Activated naive CD8-positive, alpha-beta T cell (primary cell): ENCODE measurements at regions not wholly inside any gene's neighbourhood (a gene's known extent, or its start where the extent isn't known, plus 50 kb on each side); places are given as distances from the start of the nearest gene placed in this dataset.

Experiments used
- H3K27ac Mint-ChIP-seq: one replicate; pipeline ENCODE4 v1.8.0; 2021; ENCODE audit warnings: mixed read lengths
- H3K27me3 Mint-ChIP-seq: one replicate; pipeline ENCODE4 v1.8.0; 2021; ENCODE audit warnings: mixed read lengths
- H3K36me3 Mint-ChIP-seq: one replicate; pipeline ENCODE4 v1.8.0; 2021; ENCODE audit warnings: mixed read lengths
- H3K4me1 Mint-ChIP-seq: one replicate; pipeline ENCODE4 v1.8.0; 2021; ENCODE audit warnings: low read depth, mixed read lengths
- H3K4me3 Mint-ChIP-seq: one replicate; pipeline ENCODE4 v1.8.0; 2021; ENCODE audit warnings: mild to moderate bottlenecking, mixed read lengths
- H3K9me3 Mint-ChIP-seq: one replicate; pipeline ENCODE4 v1.8.0; 2021; ENCODE audit warnings: low read depth, mixed read lengths

- no peaks in the 10 kb centered on the region for H3K36me3 Mint-ChIP-seq
- no peak overlapping the region for H3K27ac Mint-ChIP-seq
- H3K4me3 Mint-ChIP-seq = no peak overlapping the region
- H3K4me1 Mint-ChIP-seq = no peaks in the 10 kb centered on the region
- no peaks in the 10 kb centered on the region for H3K9me3 Mint-ChIP-seq
- H3K27me3 Mint-ChIP-seq = no peaks in the 10 kb centered on the region
These were observed 703.4 kb upstream of the GRAMD2B start for GRCh38 chr5:125719681-125720347.

DNA sequence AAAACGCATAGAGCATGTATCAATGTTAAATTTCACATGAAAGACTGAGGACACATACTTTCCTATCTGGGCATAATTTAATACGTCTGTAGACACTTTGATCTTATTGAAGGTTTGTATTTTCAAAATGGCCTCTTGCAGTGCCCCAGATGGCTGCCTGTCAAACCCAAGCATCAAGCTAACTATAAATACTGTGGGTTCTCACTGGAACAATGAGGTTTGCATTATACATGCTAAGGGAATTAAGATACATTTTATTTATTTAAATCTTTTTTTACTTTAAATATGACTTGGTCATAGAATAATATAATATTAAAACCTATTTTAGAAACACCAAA, 702.9 kb upstream of the GRAMD2B start:
- Mint-ChIP-seq H3K36me3 (no peaks in the 10 kb centered on the region), H3K9me3 (no peaks in the 10 kb centered on the region), H3K4me1 (no peaks in the 10 kb centered on the region), H3K4me3 (no peak overlapping the region), H3K27ac (no peak overlapping the region), H3K27me3 (no peaks in the 10 kb centered on the region)

- no peaks in the 10 kb centered on the region for H3K27me3 Mint-ChIP-seq
- H3K9me3 Mint-ChIP-seq = no peaks in the 10 kb centered on the region
- no peaks in the 10 kb centered on the region for H3K36me3 Mint-ChIP-seq
- no peak overlapping the region for H3K4me3 Mint-ChIP-seq
- no peaks in the 10 kb centered on the region for H3K4me1 Mint-ChIP-seq
- H3K27ac Mint-ChIP-seq = no peak overlapping the region
These were observed 702.5 kb upstream of the GRAMD2B start for GRCh38 chr5:125720721-125721120.

GRCh38 chr5:125722550-125722949, 700.7 kb upstream of the GRAMD2B start:
- Mint-ChIP-seq H3K4me3 (no peak overlapping the region), H3K9me3 (no peaks in the 10 kb centered on the region), H3K36me3 (no peaks in the 10 kb centered on the region), H3K27ac (no peak overlapping the region), H3K4me1 (no peaks in the 10 kb centered on the region), H3K27me3 (no peaks in the 10 kb centered on the region)

- Mint-ChIP-seq H3K27me3 (no peaks in the 10 kb centered on the region), H3K4me1 (no peaks in the 10 kb centered on the region), H3K9me3 (no peaks in the 10 kb centered on the region), H3K27ac (no peak overlapping the region), H3K36me3 (no peaks in the 10 kb centered on the region), H3K4me3 (no peak overlapping the region)
These were observed 697.5 kb upstream of the GRAMD2B start for GRCh38 chr5:125725691-125726090.

GRCh38 chr5:125743939-125744338, 679.3 kb upstream of the GRAMD2B start:
- no peak overlapping the region for H3K27ac Mint-ChIP-seq
- H3K27me3 Mint-ChIP-seq = no peaks in the 10 kb centered on the region
- H3K36me3 Mint-ChIP-seq = no peaks in the 10 kb centered on the region
- no peak overlapping the region for H3K4me3 Mint-ChIP-seq
- no peaks in the 10 kb centered on the region for H3K9me3 Mint-ChIP-seq
- H3K4me1 Mint-ChIP-seq = no peaks in the 10 kb centered on the region

- Mint-ChIP-seq H3K27ac (no peak overlapping the region), H3K9me3 (no peaks in the 10 kb centered on the region), H3K4me1 (no peaks in the 10 kb centered on the region), H3K4me3 (no peak overlapping the region), H3K36me3 (no peaks in the 10 kb centered on the region), H3K27me3 (no peaks in the 10 kb centered on the region)
These were observed 676.3 kb upstream of the GRAMD2B start for GRCh38 chr5:125746917-125747316.

DNA sequence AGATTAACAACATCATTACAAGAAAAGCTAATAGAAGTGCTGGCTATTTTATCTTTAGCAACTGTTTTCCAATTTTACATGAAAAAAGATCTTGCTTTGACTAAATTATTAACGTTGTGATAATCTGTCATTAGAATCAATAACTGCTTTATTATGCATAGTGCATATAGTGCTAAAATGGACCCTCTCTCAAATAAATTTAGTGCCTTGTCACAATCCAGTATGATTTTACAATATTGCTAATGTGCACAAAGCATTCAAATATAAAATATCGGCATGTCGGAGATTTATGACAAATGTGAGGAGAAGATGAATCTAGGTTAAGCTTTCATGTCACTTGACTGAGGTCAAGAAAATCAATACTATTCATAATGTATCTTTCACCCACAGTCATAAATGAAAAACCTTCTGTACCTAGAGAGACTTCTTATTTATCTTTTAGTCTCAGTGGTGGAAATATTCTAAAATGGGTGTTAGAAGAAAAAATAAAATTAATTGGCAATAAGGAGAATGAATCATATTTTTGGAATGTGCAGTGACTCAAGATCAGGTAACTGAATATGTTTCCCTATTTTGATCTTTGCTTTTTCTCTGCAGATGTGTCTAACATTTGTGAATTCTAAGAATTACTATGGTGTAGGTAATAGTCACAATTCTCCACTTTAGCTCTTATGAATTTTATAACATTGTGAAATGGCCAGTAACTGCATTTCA, 672.9 kb upstream of the GRAMD2B start:
- no peaks in the 10 kb centered on the region for H3K4me1 Mint-ChIP-seq
- H3K27ac Mint-ChIP-seq = no peak overlapping the region
- no peaks in the 10 kb centered on the region for H3K9me3 Mint-ChIP-seq
- no peak overlapping the region for H3K4me3 Mint-ChIP-seq
- no peaks in the 10 kb centered on the region for H3K27me3 Mint-ChIP-seq
- H3K36me3 Mint-ChIP-seq = no peaks in the 10 kb centered on the region

DNA sequence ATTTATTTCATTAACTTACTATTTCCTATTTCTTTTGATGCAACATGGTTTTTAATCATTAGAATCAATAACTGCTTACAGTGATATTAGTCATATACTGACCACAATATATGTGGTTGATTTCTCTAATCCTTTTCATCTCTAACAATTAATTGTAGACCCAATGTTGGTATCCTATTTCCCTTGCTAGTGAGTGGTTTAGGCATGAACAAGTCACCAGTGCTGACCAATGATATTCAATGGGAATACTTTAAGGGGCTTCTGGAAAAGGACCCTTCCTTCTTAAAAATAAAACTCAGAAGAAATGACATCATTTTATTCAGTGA, 672.4 kb upstream of the GRAMD2B start:
- H3K27me3 Mint-ChIP-seq = no peaks in the 10 kb centered on the region
- no peaks in the 10 kb centered on the region for H3K36me3 Mint-ChIP-seq
- H3K9me3 Mint-ChIP-seq = no peaks in the 10 kb centered on the region
- no peak overlapping the region for H3K4me3 Mint-ChIP-seq
- H3K27ac Mint-ChIP-seq = no peak overlapping the region
- H3K4me1 Mint-ChIP-seq = no peaks in the 10 kb centered on the region

- H3K36me3 Mint-ChIP-seq = no peaks in the 10 kb centered on the region
- no peak overlapping the region for H3K4me3 Mint-ChIP-seq
- H3K9me3 Mint-ChIP-seq = no peaks in the 10 kb centered on the region
- H3K27me3 Mint-ChIP-seq = no peaks in the 10 kb centered on the region
- H3K27ac Mint-ChIP-seq = no peak overlapping the region
- H3K4me1 Mint-ChIP-seq = no peaks in the 10 kb centered on the region
These were observed 666.8 kb upstream of the GRAMD2B start for GRCh38 chr5:125756456-125756855.

GRCh38 chr5:125766706-125767105, 656.5 kb upstream of the GRAMD2B start:
- Mint-ChIP-seq H3K36me3 (no peaks in the 10 kb centered on the region), H3K4me1 (no peaks in the 10 kb centered on the region), H3K9me3 (peaks cover 8% of the 10 kb centered on the region), H3K27me3 (no peaks in the 10 kb centered on the region), H3K4me3 (no peak overlapping the region), H3K27ac (no peak overlapping the region)

DNA sequence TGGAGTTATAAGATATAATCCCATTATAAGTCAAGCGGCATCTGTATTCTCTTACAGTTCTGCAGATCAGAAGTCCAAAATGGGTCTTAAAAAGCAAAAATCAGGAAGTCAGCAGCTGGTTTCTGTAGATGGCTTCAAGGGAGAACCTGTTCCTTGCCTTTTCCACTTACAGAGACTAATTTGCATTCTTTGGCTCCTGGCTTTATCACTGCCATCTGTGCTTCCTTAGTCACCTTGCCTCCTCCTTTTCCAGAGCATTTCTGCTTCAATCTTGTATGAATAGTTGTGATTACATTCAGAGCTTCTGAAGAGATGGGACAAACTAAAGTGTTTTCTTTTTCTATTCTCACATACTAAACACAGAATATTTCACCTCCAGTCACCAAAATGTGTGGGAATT, 647.3 kb upstream of the GRAMD2B start:
- Mint-ChIP-seq H3K27ac (no peak overlapping the region), H3K9me3 (peaks cover 7% of the 10 kb centered on the region), H3K27me3 (no peaks in the 10 kb centered on the region), H3K4me3 (no peak overlapping the region), H3K36me3 (no peaks in the 10 kb centered on the region), H3K4me1 (no peaks in the 10 kb centered on the region)

DNA sequence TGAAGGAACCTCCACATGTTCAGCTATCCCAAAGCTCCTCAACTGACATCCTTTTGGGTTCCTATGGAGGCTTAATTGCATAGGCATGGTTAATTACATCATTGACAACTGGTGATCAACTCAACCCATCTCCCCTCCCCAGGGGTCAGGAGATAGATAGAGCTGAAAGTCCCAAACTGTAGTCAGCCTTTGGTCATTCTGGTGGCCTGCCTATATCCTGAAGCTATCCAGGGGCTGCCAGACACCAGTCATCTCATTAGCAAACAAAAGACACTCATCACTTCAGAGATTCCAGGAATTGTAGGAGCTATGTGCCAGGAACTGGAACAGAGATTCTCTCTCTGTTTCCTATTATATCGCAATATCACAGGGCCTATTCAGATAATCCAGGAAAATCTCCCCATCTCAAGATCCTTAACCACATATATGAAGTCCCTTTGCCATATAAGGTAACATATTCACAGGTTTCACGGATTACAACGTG, 646.5 kb upstream of the GRAMD2B start:
- H3K4me1 Mint-ChIP-seq = no peaks in the 10 kb centered on the region
- H3K27me3 Mint-ChIP-seq = no peaks in the 10 kb centered on the region

GRCh38 chr5:125778791-125779190, 644.4 kb upstream of the GRAMD2B start:
- Mint-ChIP-seq H3K4me1 (no peaks in the 10 kb centered on the region), H3K9me3 (no peaks in the 10 kb centered on the region), H3K4me3 (no peak overlapping the region), H3K27ac (no peak overlapping the region), H3K36me3 (no peaks in the 10 kb centered on the region), H3K27me3 (no peaks in the 10 kb centered on the region)

More for the DNA sequence above, 646.5 kb upstream of the GRAMD2B start:
- no peaks in the 10 kb centered on the region for H3K36me3 Mint-ChIP-seq
- H3K27ac Mint-ChIP-seq = no peak overlapping the region
- no peak overlapping the region for H3K4me3 Mint-ChIP-seq
- H3K9me3 Mint-ChIP-seq = peaks cover 7% of the 10 kb centered on the region

GRCh38 chr5:125785407-125785806, 637.8 kb upstream of the GRAMD2B start:
- Mint-ChIP-seq H3K27me3 (no peaks in the 10 kb centered on the region), H3K36me3 (no peaks in the 10 kb centered on the region), H3K27ac (no peak overlapping the region), H3K4me3 (no peak overlapping the region), H3K4me1 (no peaks in the 10 kb centered on the region), H3K9me3 (no peaks in the 10 kb centered on the region)

- no peak overlapping the region for H3K4me3 Mint-ChIP-seq
- no peaks in the 10 kb centered on the region for H3K9me3 Mint-ChIP-seq
- H3K36me3 Mint-ChIP-seq = no peaks in the 10 kb centered on the region
- H3K4me1 Mint-ChIP-seq = no peaks in the 10 kb centered on the region
- H3K27ac Mint-ChIP-seq = no peak overlapping the region
- H3K27me3 Mint-ChIP-seq = no peaks in the 10 kb centered on the region
These were observed 637.2 kb upstream of the GRAMD2B start for GRCh38 chr5:125786021-125786420.
